HEK293 (cell line): ENCODE measurements at regions not wholly inside any gene's neighbourhood (a gene's known extent, or its start where the extent isn't known, plus 50 kb on each side); places are given as distances from the start of the nearest gene placed in this dataset.

Experiments
- CTCF ChIA-PET: fragments of 350-600 bp; formaldehyde crosslinking; extraction: SDS; loops from one replicate; lab custom pipeline; 2021; ENCODE audit warnings: antibody characterized with exemption; lab: Yijun Ruan, JAX
- POLR2A ChIA-PET: fragments of 300-600 bp; formaldehyde crosslinking; extraction: SDS; loops from one replicate; lab custom pipeline; 2020; ENCODE audit warnings: antibody characterized with exemption, inconsistent platforms; lab: Yijun Ruan, JAX
- H3K27ac ChIP-seq: fragments of 200-500 bp; sonication (Bioruptor generic); 2 replicates; pipeline ENCODE4 v1.5.1; 2014; ENCODE audit warnings: low read depth, low read length, control low read depth, inconsistent platforms; ENCODE audit errors: extremely low read depth
- H3K36me3 ChIP-seq, 2 experiments: fragments of 200-500 bp in 1 of 2; sonication (Bioruptor generic) in 1 of 2; 1 replicate in 1 of 2; 2 replicates in 1 of 2; pipeline ENCODE4 v1.5.1; 2014 to 2017; ENCODE audit warnings: inconsistent platforms in 2 of 2, low read length in 2 of 2; ENCODE audit not compliant: control insufficient read depth in 2 of 2, insufficient read depth in 1 of 2
- H3K4me1 ChIP-seq: fragments of 200-500 bp; sonication (Bioruptor generic); 2 replicates; pipeline ENCODE4 v1.5.1; 2014; ENCODE audit warnings: mild to moderate bottlenecking, low read length, inconsistent platforms; ENCODE audit not compliant: control insufficient read depth, insufficient read depth
- H3K4me3 ChIP-seq: 2 replicates; pipeline ENCODE4 v1.5.1; 2011; ENCODE audit warnings: low read depth, mild to moderate bottlenecking, control low read depth, low read length, moderate library complexity
- H3K9me3 ChIP-seq: fragments of 200-500 bp; sonication (Bioruptor generic); 2 replicates; pipeline ENCODE4 v1.5.1; 2014; ENCODE audit warnings: low read depth, low read length, inconsistent platforms; ENCODE audit not compliant: control insufficient read depth, insufficient read depth
- FEZF1 ChIP-seq: fragments of 450-650 bp; formaldehyde crosslinking; IDR thresholded peaks from 2 replicates; pipeline ENCODE4 v1.5.1; 2016; ENCODE audit warnings: missing biosample characterization, missing genetic modification characterization
- GLI4 ChIP-seq: fragments of 450-650 bp; formaldehyde crosslinking; IDR thresholded peaks from 2 replicates; pipeline ENCODE4 v1.5.1; 2016; ENCODE audit warnings: missing biosample characterization, missing genetic modification characterization
- HOXA7 ChIP-seq: sonication (generic); formaldehyde crosslinking; IDR thresholded peaks from 2 replicates; pipeline ENCODE4 v1.8.1; 2022; ENCODE audit warnings: missing genetic modification reagents, borderline replicate concordance
- IKZF3 ChIP-seq: fragments of 450-650 bp; IDR thresholded peaks from 2 replicates; pipeline ENCODE4 v1.5.0; 2018; ENCODE audit warnings: missing biosample characterization, mild to moderate bottlenecking, missing genetic modification characterization, moderate library complexity
- KLF16 ChIP-seq: fragments of 450-650 bp; formaldehyde crosslinking; IDR thresholded peaks from 2 replicates; pipeline ENCODE4 v1.5.1; 2017; ENCODE audit warnings: missing biosample characterization, missing genetic modification characterization
- KLF7 ChIP-seq: fragments of 450-650 bp; formaldehyde crosslinking; IDR thresholded peaks from 2 replicates; pipeline ENCODE4 v1.5.1; 2016; ENCODE audit warnings: missing biosample characterization, missing genetic modification characterization, borderline replicate concordance
- KLF8 ChIP-seq: fragments of 450-650 bp; formaldehyde crosslinking; IDR thresholded peaks from 2 replicates; pipeline ENCODE4 v1.5.1; 2016; ENCODE audit warnings: missing biosample characterization, missing genetic modification characterization
- REPIN1 ChIP-seq: fragments of 450-650 bp; formaldehyde crosslinking; IDR thresholded peaks from 2 replicates; pipeline ENCODE4 v1.5.1; 2017; ENCODE audit warnings: missing biosample characterization, missing genetic modification characterization, low read depth
- SP7 ChIP-seq: fragments of 450-650 bp; formaldehyde crosslinking; IDR thresholded peaks from 2 replicates; pipeline ENCODE4 v1.5.1; 2016; ENCODE audit warnings: missing biosample characterization, missing genetic modification characterization
- TCF7L2 ChIP-seq: IDR thresholded peaks from 2 replicates; pipeline ENCODE4 v1.6.1; 2011; ENCODE audit warnings: low read depth, mild to moderate bottlenecking, inconsistent platforms, low read length, moderate library complexity, borderline replicate concordance
- YY2 ChIP-seq: fragments of 450-650 bp; formaldehyde crosslinking; IDR thresholded peaks from 2 replicates; pipeline ENCODE4 v1.5.1; 2016; ENCODE audit warnings: missing biosample characterization, missing genetic modification characterization
- ZBTB21 ChIP-seq: fragments of 450-650 bp; formaldehyde crosslinking; IDR thresholded peaks from 2 replicates; pipeline ENCODE4 v1.5.1; 2017; ENCODE audit warnings: missing biosample characterization, missing genetic modification characterization
- ZNF140 ChIP-seq: fragments of 450-650 bp; formaldehyde crosslinking; IDR thresholded peaks from 2 replicates; pipeline ENCODE4 v1.5.1; 2016; ENCODE audit warnings: missing biosample characterization, missing genetic modification characterization
- ZNF184 ChIP-seq: fragments of 450-650 bp; IDR thresholded peaks from 2 replicates; pipeline ENCODE4 v1.5.1; 2018; ENCODE audit warnings: missing biosample characterization, mild to moderate bottlenecking, missing genetic modification characterization
- ZNF292 ChIP-seq: fragments of 450-650 bp; formaldehyde crosslinking; IDR thresholded peaks from 2 replicates; pipeline ENCODE4 v1.5.1; 2016; ENCODE audit warnings: low read depth, missing biosample characterization, missing genetic modification characterization, borderline replicate concordance
- ZNF350 ChIP-seq: fragments of 450-650 bp; formaldehyde crosslinking; IDR thresholded peaks from 2 replicates; pipeline ENCODE4 v1.5.0; 2017; ENCODE audit warnings: missing biosample characterization, mild to moderate bottlenecking, missing genetic modification characterization
- ZNF366 ChIP-seq: fragments of 450-650 bp; formaldehyde crosslinking; conservative IDR thresholded peaks from 2 replicates; pipeline ENCODE4 v1.5.1; 2016; ENCODE audit warnings: missing biosample characterization, missing genetic modification characterization
- ZNF558 ChIP-seq: fragments of 450-650 bp; formaldehyde crosslinking; IDR thresholded peaks from 2 replicates; pipeline ENCODE4 v1.5.1; 2016; ENCODE audit warnings: missing biosample characterization, missing genetic modification characterization
- ZNF660 ChIP-seq: fragments of 450-650 bp; IDR thresholded peaks from 2 replicates; pipeline ENCODE4 v1.5.1; 2018; ENCODE audit warnings: missing biosample characterization, mild to moderate bottlenecking, missing genetic modification characterization
- ZNF776 ChIP-seq: fragments of 450-650 bp; formaldehyde crosslinking; IDR thresholded peaks from 2 replicates; pipeline ENCODE4 v1.5.0; 2017; ENCODE audit warnings: missing biosample characterization, missing genetic modification characterization, borderline replicate concordance
- ZNF785 ChIP-seq: fragments of 450-650 bp; formaldehyde crosslinking; IDR thresholded peaks from 2 replicates; pipeline ENCODE4 v1.5.1; 2016; ENCODE audit warnings: missing biosample characterization, missing genetic modification characterization
- ZXDB ChIP-seq: fragments of 450-650 bp; formaldehyde crosslinking; IDR thresholded peaks from 2 replicates; pipeline ENCODE4 v1.5.1; 2016; ENCODE audit warnings: missing biosample characterization, missing genetic modification characterization
- TF ChIP-seq, protein P1 (sequence below): fragments of 450-650 bp; IDR thresholded peaks from 2 replicates; pipeline ENCODE4 v1.5.1; 2018; ENCODE audit warnings: missing biosample characterization, missing genetic modification characterization

DNA sequence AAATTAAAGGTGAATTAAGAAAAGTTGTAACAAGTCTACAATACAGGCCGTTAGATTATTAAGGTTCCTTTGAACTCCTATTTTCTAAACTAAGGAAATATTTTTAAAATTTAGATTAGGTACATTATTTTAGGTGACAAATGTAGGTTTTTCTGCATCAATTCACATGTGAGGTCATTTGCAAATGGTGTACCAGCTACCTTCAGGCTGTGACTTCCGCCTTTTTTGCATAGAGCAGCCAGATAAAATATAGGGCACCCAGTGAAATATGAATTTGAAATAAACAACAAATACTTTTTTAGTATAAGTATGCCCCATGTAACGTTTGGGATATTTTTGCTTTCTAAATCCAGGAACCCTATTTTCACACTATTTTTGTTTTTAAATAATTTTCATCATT is 544.0 kb downstream of the LMO4 start (continued):
- TF ChIP-seq TCF7L2: no peak
- no peak for TF ChIP-seq ZBTB21 (tag by site-specific recombination)
- TF ChIP-seq ZNF660 (tag by site-specific recombination): no peak
- TF ChIP-seq ZNF140 (tag by site-specific recombination): no peak
- TF ChIP-seq ZNF184 (tag by site-specific recombination): no peak
- no peak for TF ChIP-seq KLF8 (tag by site-specific recombination)
- no peak for TF ChIP-seq ZNF350

DNA sequence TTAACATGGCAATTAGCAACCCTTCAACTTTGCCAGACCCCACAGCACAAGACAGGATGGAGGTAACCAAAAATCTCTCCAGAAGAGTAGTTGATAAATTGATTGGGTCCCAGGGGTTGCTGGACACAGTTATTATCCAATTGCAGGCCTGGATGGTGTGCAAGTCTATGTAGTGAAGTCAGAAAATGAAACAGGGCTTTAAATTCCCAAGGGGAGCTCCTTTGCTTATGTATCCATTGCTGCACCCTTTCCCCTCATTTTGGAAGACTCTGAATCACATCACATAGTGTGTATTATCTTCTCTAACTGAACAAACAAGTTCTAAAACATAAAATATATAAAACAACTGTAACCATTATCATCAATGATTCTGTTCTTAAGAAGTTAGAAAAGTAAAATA is 550.2 kb downstream of the LMO4 start:
- no peak overlapping the region for H3K4me3 ChIP-seq
- H3K27ac ChIP-seq: no peak overlapping the region
- CTCF ChIA-PET: interaction anchor here (1.1 kb wide), 1 partner anchor 9 kb away, joined by 3 read pairs; no protein-coding TSS in a partner anchor
- TF ChIP-seq ZNF776 (tag by site-specific recombination): no peak
- no peak for TF ChIP-seq KLF16
- TF ChIP-seq FEZF1 (tag by site-specific recombination): no peak
- H3K36me3 ChIP-seq: no peaks in the 10 kb centered on the region
- no peaks in the 10 kb centered on the region for H3K4me1 ChIP-seq
- H3K9me3 ChIP-seq: no peaks in the 10 kb centered on the region
- POLR2A ChIA-PET: no interaction called here

DNA sequence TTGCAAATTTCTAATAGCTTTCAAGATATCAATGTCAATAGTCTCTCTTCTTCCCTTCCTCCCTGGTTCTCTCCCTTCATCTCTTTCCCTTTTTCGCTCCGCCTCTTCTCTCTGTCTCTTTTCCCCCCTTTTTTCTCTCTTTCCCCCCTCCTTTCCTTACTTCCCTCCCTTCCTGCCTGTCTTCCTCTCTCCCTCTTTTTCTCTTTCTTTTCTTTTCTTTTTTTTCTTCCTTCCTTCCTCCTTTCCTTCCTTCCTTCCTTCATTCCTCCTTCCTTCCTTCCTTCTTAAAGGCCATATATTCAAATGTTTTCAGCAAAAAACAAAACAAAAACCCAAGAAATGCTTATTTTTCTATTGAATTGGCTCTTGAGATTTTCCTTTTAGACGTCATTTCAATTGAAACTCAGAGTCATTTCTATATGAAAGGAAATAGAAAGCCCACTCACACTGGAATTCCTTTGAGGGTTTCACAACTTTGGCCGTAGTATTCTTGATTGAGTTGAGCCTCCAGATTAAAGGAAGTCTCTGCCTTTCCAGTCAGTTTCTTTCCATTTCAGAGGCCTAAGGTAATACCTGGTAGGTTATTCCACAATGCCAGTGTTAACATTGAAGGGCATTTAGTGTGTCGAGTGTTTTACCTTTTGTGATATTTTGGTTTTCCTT is 551.5 kb downstream of the LMO4 start:
- no peak overlapping the region for H3K4me3 ChIP-seq
- CTCF ChIA-PET: no interaction called here
- TF ChIP-seq ZNF366 (tag by site-specific recombination) (peak; percentile 72), ZNF776 (tag by site-specific recombination) (no peak)
- POLR2A ChIA-PET: no interaction called here
- no peaks in the 10 kb centered on the region for H3K4me1 ChIP-seq
- H3K36me3 ChIP-seq: no peaks in the 10 kb centered on the region
- H3K27ac ChIP-seq: no peak overlapping the region
- H3K9me3 ChIP-seq: no peaks in the 10 kb centered on the region

GRCh38 chr1:87880764-87881163 is 552.1 kb downstream of the LMO4 start:
- POLR2A ChIA-PET: no interaction called here
- TF ChIP-seq HOXA7 (CRISPR knock-in tag) (no peak), ZNF785 (tag by site-specific recombination) (no peak), REPIN1 (tag by site-specific recombination) (no peak), ZNF292 (no peak), SP7 (tag by site-specific recombination) (no peak), KLF7 (no peak), GLI4 (tag by site-specific recombination) (no peak), YY2 (tag by site-specific recombination) (no peak), ZXDB (tag by site-specific recombination) (no peak), ZNF660 (tag by site-specific recombination) (no peak), ZNF558 (tag by site-specific recombination) (no peak), IKZF3 (tag by site-specific recombination) (no peak)
- TF ChIP-seq, protein P1, sequence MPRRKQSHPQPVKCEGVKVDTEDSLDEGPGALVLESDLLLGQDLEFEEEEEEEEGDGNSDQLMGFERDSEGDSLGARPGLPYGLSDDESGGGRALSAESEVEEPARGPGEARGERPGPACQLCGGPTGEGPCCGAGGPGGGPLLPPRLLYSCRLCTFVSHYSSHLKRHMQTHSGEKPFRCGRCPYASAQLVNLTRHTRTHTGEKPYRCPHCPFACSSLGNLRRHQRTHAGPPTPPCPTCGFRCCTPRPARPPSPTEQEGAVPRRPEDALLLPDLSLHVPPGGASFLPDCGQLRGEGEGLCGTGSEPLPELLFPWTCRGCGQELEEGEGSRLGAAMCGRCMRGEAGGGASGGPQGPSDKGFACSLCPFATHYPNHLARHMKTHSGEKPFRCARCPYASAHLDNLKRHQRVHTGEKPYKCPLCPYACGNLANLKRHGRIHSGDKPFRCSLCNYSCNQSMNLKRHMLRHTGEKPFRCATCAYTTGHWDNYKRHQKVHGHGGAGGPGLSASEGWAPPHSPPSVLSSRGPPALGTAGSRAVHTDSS (tag by site-specific recombination): no peak
- TF ChIP-seq, all 188 proteins: peak for 0
- Histone ChIP-seq H3K27ac (no peak overlapping the region), H3K4me1 (no peaks in the 10 kb centered on the region), H3K4me3 (no peak overlapping the region), H3K36me3 (no peaks in the 10 kb centered on the region), H3K9me3 (no peaks in the 10 kb centered on the region)
- CTCF ChIA-PET: no interaction called here
